ENCODE measurements at regions not wholly inside any gene's neighbourhood (a gene's known extent, or its start where the extent isn't known, plus 50 kb on each side); places are given as distances from the start of the nearest gene placed in this dataset.
"Not testable (repeated sequence)": the region's sequence is repeated elsewhere in the genome, so short reads cannot be mapped to it uniquely, and the experiment has no call there.

DNA sequence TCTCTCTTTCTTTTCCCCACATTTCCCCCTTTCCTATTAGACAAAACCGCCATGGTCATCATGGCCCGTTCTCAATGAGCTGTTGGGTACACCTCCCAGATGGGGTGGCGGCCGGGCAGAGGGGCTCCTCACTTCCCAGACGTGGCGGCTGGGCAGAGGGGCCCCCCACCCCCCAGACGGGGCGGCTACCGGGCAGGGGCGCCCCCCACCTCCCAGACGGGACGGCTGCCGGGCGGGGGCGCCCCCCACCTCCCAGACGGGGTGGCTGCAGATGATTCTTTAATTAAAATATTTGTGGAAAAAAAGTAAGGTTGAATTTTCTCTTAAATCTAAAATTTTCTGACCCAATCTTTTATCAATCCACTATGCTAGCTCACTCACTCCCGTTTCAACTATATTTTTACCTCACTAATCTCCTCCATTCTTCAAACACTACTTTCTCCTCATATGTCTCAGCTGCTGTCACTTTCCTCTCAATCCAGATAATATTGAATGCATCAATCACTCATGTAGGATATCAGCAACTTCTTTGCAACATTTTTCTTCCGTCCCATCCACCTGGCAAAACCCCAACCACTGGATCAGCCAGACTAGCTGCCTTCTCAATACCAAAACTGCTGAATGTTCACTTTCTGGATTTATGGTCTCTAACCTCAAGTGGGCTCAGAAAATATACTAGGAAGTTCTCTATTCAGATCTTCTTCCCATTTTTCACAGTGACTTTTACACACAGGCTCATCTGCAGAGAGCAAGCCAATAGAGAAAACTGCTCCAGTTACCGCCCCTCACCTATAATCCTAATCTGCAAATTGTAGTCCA, 81.1 kb upstream of the TRIM24 start:
- no peak for DNase-seq

- no peak for DNase-seq
Measured at GRCh38 chr7:138382862-138383565, 77.0 kb upstream of the TRIM24 start.

GRCh38 chr7:138386821-138387220, 73.2 kb upstream of the TRIM24 start:
- DNase-seq: no peak

DNA sequence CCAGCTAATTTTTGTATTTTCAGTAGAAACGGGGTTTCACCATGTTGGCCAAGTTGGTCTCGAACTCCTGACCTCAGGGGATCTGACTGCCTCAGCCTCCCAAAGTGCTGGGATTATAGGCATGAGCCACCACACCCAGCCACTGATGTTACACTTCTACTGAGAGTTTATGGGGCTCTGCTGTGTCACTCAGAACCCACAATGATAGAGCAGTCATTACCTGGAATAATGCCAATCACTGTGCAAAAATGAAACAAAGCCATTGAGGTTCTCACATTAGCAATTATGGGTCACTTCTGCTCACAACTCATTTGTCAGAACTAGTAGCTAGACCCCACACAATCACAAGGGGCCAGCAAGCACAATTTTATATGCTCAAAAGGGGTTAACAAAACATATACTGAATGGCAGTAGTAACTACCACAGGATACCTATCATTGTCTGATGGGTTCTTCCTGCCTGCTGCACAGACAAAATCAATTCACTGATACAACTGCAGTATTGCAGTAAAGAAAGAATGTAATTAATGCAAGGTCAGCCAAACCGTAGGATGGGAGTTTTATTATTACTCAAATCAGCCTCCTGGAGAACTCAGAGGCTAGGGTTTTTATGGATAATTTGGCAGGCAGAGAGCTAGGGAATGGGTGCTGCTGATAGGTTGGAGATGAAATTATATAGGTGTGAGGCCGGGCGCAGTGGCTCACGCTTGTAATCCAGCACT, 72.1 kb upstream of the TRIM24 start:
- no peak for DNase-seq

- no peak for DNase-seq
Measured at GRCh38 chr7:138388673-138389491, 71.2 kb upstream of the TRIM24 start.

DNA sequence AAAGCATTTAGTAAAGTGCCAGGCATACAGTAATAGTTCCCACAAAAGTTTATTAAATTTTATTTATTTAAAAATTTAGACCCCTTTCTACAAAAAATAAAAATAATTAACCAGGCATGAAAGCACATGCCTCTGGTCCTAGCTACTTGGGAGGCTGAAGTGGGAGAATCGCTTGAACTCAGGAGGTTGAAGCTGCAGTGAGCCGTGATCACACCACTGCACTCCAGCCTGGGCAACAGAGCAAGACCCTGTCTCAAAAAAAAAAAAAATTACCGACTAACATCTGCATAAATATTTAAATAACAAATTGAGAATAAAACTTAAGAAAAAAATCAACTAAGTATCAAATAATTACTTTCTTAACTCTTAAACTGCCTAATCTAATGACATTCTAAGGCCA, 64.3 kb upstream of the TRIM24 start:
- no peak for DNase-seq

DNA sequence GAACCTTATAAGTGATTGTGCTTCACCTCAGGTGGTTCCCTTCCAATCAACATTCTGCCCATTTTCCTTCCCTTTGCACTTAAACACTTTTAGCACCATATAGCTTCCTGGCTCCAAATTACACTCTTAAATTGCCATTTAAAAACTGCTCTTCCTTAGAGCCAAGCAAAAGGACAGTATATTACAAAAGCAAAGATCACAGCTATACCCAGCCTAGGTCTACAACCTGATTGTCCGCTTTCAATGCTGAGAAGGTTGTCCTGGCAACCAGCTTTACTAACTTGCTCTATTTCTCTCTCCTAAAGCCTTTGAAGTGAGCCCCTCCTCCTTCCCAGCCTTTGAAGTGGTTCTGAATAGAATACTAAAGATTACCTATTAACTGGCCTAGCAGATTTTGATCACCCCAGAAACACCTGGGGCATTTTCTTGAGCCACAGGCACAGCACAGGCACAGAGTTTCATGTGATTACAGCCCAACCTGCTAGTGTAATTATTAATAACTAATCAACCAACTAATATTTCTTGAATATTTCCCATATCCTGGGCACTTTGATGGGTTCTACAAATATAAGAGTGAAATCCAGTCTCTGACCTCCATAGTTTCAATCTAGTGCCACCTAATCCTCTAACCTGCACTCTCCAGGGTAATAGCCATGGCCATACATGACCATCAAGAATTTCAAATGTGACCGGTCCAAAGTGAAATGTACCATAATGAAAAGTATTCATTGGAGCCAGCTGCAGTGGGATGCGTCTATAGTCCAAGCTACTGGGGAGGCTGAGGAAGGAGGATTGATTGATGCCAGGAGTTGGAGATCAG, 63.6 kb upstream of the TRIM24 start:
- DNase-seq: no peak

DNA sequence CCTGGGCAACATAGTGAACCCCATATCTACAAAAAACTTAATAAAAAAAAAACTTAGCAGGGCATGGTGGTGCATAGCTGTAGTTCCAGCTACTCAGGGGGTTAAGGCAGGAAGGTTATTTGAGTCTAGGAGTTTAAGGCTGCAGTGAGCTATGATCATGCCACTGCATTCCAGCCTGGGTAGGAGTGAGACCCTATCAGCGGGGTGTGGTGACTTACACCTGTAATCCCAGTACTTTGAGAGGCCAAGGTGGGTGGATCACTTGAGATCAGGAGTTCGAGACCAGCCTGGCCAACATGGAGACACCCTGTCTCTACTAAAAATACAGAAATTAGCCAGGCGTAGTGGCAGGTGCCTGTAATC, 63.0 kb upstream of the TRIM24 start:
- not testable (repeated sequence) for DNase-seq

DNA sequence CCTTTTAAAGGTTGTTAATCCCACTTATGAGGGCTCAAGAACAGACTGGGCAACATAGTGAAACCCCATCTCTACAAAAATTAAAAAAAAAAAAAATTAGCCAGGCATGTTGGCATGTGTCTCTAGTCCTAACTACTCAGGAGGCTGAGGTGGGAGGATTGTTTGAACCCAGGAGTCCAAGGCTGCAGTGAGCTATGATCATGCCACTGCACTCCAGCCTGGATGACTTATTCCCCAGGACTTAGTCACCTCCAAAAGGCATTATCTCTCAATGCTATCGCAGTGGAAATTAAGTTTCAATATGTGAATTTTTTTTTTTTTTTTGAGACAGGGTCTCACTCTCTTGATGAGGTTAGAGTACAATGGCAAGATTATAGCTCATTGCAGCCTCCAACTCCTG, 61.2 kb upstream of the TRIM24 start:
- no peak for DNase-seq

DNA sequence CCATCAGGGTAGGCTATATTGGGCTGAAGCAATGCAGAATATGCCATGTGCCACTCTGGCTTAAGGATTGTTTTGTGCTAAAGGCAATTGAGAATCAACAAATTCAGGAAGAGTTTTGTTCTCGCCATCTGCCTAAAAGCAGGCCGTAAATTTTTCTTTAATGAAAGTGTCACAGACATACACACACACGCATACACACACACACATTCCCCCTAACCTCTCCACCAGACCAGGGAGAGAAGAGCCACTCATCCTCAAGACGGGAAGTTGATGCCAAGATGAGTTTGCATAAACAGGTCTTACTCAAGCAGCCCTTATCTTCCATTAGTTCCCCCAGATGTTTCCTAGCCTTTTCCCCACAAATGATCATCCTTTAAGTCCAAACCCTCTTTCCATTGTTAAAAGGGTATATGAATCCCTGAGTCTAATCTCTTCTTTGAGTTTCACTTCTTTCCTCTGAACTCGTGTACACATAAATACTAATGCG, 59.6 kb upstream of the TRIM24 start:
- DNase-seq: no peak

- no peak for DNase-seq
Measured at GRCh38 chr7:138402749-138403148, 57.3 kb upstream of the TRIM24 start.

GRCh38 chr7:138405496-138405895, 54.6 kb upstream of the TRIM24 start:
- no peak for DNase-seq

GRCh38 chr7:138407792-138408191, 52.3 kb upstream of the TRIM24 start:
- DNase-seq: no peak

Measured in 8988T (cell line).